ENCODE measurements at regions not wholly inside any gene's neighbourhood (a gene's known extent, or its start where the extent isn't known, plus 50 kb on each side); places are given as distances from the start of the nearest gene placed in this dataset.
"Not testable (repeated sequence)": the region's sequence is repeated elsewhere in the genome, so short reads cannot be mapped to it uniquely, and the experiment has no call there.

GRCh38 chrX:52261125-52261462 lies 76.4 kb downstream of the MAGED4 start:
- DNase-seq, result no peak

- DNase-seq, result peak; percentile 58 to 71
Observed at GRCh38 chrX:52261463-52262194, 76.9 kb downstream of the MAGED4 start.

GRCh38 chrX:52262195-52262546 lies 77.5 kb downstream of the MAGED4 start:
- no peak for DNase-seq

GRCh38 chrX:52263417-52263816 lies 78.7 kb downstream of the MAGED4 start:
- DNase-seq, result no peak

- DNase-seq, result no peak
Observed at GRCh38 chrX:52265713-52266112, 81.0 kb downstream of the MAGED4 start.

GRCh38 chrX:52268502-52268901 lies 83.8 kb downstream of the MAGED4 start:
- DNase-seq, result not testable (repeated sequence)

- DNase-seq, result no peak
Observed at GRCh38 chrX:52270453-52271116, 85.9 kb downstream of the MAGED4 start.

- DNase-seq, result no peak
Observed at GRCh38 chrX:52271206-52271605, 86.5 kb downstream of the MAGED4 start.

- DNase-seq, result no peak
Observed at GRCh38 chrX:52277666-52278065, 91.2 kb upstream of the XAGE2 start.

- no peak for DNase-seq
Observed at GRCh38 chrX:52280812-52281211, 88.0 kb upstream of the XAGE2 start.

- no peak for DNase-seq
Observed at GRCh38 chrX:52284865-52285264, 84.0 kb upstream of the XAGE2 start.

GRCh38 chrX:52298968-52299367 lies 69.9 kb upstream of the XAGE2 start:
- not testable (repeated sequence) for DNase-seq

- not testable (repeated sequence) for DNase-seq
Observed at GRCh38 chrX:52308532-52308931, 60.3 kb upstream of the XAGE2 start.
